ENCODE measurements at regions not wholly inside any gene's neighbourhood (a gene's known extent, or its start where the extent isn't known, plus 50 kb on each side); places are given as distances from the start of the nearest gene placed in this dataset.
"Not testable (repeated sequence)": the region's sequence is repeated elsewhere in the genome, so short reads cannot be mapped to it uniquely, and the experiment has no call there.

DNA sequence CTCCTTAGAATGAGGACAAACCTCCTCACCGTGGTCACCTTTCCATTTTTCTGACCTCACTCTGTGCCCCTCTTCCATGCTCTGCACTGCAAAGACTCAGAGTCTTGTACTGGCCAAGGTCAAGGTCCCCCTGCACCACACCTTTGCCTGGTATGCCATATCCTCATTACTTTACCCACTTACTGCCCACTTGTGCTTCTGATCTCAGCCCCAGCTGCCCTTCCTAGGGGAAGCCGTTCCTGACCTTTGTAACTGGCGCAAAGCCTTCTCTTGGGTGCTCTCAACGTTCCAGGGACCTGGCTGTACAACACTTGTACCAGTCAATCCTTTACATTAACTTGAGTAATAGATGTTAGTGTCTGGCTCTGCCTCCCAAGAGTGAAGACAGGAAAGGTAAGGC, 256.0 kb downstream of the SV2B start:
- TF ChIP-seq, protein P1, sequence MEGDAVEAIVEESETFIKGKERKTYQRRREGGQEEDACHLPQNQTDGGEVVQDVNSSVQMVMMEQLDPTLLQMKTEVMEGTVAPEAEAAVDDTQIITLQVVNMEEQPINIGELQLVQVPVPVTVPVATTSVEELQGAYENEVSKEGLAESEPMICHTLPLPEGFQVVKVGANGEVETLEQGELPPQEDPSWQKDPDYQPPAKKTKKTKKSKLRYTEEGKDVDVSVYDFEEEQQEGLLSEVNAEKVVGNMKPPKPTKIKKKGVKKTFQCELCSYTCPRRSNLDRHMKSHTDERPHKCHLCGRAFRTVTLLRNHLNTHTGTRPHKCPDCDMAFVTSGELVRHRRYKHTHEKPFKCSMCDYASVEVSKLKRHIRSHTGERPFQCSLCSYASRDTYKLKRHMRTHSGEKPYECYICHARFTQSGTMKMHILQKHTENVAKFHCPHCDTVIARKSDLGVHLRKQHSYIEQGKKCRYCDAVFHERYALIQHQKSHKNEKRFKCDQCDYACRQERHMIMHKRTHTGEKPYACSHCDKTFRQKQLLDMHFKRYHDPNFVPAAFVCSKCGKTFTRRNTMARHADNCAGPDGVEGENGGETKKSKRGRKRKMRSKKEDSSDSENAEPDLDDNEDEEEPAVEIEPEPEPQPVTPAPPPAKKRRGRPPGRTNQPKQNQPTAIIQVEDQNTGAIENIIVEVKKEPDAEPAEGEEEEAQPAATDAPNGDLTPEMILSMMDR (IDR thresholded peaks at IDR 0.05; ENCODE audit: low read depth, low read length, missing control alignments) = no peak
- DNase-seq (ENCODE audit: low read depth) = no peak
- no peak overlapping the region for H3K4me3 ChIP-seq (ENCODE audit: low read depth, low read length)

DNA sequence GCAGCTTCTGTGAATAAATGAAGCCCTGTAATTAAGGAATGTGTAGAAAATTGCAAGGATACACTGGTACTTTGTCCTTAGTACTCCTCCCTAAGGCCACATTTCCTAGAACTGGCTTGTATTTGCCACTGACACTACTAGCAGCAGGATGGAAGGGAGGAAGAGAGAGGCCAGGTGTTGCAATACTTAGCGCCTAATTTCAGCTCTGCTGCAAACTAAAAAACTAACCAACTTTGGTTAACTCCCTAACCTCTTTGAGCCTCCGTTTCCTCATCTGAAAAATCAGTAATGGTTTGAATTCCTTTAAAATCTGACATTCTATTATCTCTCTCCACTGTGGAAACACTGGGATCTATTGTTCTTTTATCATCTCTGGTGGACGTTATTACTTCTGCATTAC, 257.0 kb downstream of the SV2B start:
- TF ChIP-seq, protein P1 (IDR thresholded peaks at IDR 0.05; ENCODE audit: low read depth, low read length, missing control alignments) = no peak
- no peak overlapping the region for H3K4me3 ChIP-seq (ENCODE audit: low read depth, low read length)
- no peak for DNase-seq (ENCODE audit: low read depth)

DNA sequence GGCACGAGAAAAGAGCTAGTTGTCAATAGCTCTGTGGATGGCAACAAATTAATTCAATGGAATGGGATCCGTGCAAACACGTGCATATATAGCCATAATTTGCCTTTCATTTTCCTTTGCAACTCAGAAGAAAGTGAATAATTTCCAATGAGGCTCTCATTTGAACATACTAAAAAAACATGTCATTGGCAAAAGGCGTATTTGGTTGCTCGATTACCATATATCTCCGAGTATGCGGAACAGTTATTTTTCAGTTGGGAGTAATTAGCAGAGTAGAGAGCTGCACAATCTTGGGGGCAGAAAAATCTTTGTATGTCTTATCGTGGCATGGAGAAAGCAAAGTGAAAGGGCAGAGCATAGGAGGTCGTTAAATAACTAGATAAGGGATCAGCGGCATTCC, 257.4 kb downstream of the SV2B start:
- TF ChIP-seq, protein P1 (IDR thresholded peaks at IDR 0.05; ENCODE audit: low read depth, low read length, missing control alignments) = no peak
- DNase-seq (ENCODE audit: low read depth) = no peak
- H3K4me3 ChIP-seq (ENCODE audit: low read depth, low read length) = no peak overlapping the region

DNA sequence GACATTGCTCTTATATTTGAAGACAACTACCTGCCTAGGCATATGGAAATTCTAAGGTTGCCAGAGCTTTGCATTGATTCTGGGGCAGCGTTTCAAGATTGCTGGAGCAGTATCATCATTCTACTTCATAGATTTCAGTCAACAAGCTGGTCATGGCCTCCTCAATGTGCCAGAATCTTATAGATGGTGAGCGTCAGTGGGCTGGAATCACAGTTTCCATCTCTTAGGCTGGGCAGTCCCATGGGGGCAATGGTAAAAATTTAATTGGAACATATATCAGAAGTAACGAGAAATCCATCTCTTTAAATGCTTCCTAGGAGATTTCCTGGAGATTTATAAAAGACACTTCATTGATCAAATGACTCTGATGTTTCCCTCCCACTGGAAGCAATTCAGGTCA, 258.3 kb downstream of the SV2B start:
- TF ChIP-seq, protein P1 (IDR thresholded peaks at IDR 0.05; ENCODE audit: low read depth, low read length, missing control alignments) = no peak
- DNase-seq (ENCODE audit: low read depth) = no peak
- no peak overlapping the region for H3K4me3 ChIP-seq (ENCODE audit: low read depth, low read length)

DNA sequence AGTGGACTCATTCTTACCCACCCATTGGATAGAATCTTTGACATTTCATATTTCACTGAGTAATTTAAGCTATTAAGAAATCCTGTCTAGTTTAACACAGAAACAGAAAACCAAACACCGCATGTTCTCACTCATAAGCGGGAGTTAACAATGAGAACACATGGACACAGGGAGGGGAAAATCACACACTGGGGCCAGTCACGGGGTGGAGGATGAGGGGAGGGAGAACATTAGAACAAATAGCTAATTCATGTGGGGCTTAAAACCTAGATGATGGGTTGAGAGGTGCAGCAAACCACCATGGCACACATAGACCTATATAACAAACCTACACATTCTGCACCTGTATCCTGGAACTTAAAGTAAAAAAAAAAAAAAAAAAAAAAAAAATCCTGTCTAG, 261.6 kb downstream of the SV2B start:
- not testable (repeated sequence) for H3K4me3 ChIP-seq (ENCODE audit: low read depth, low read length); DNase-seq (ENCODE audit: low read depth)

DNA sequence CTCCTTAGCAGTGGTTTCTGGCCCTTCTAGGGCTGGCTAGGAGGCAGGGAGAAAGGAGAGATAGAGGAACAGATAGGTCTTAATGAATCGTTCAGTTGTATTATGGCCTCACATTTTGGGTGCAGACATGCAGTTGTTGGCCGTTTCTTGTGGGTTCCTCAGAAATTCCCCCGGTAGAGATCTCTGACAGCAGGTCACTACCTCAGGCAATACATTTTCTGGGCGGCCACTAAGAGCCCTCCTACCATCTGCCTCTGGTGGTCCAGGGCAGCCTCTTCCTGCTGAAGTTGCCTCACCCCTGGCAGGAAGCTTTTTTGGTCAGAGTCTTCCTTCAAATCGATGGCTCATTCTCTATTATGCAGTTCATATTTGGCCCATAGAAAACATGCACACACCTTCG, 266.1 kb downstream of the SV2B start:
- H3K4me3 ChIP-seq (ENCODE audit: low read depth, low read length) = no peak overlapping the region
- TF ChIP-seq, protein P1 (IDR thresholded peaks at IDR 0.05; ENCODE audit: low read depth, low read length, missing control alignments) = no peak
- DNase-seq (ENCODE audit: low read depth) = no peak

DNA sequence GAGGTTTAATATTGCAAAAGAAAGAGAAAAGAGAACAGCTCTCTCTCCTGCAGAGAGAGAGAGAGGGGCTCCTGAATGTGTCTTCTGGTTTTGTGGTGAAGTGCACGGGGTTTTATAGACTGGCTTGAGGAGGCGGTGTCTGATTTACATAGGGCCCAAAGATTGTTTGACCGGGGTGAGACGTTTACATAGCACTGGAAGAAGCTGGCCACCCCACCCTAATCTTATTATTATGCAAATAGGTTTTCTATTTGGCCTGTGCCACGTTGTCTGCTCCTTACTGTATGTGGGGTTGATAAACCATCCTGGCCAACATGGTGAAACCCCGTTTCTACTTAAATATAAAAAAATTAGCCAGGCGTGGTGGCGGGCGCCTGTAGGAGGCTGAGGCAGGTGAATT, 268.6 kb downstream of the SV2B start:
- TF ChIP-seq, protein P1 (IDR thresholded peaks at IDR 0.05; ENCODE audit: low read depth, low read length, missing control alignments) = no peak
- no peak for DNase-seq (ENCODE audit: low read depth)
- no peak overlapping the region for H3K4me3 ChIP-seq (ENCODE audit: low read depth, low read length)

DNA sequence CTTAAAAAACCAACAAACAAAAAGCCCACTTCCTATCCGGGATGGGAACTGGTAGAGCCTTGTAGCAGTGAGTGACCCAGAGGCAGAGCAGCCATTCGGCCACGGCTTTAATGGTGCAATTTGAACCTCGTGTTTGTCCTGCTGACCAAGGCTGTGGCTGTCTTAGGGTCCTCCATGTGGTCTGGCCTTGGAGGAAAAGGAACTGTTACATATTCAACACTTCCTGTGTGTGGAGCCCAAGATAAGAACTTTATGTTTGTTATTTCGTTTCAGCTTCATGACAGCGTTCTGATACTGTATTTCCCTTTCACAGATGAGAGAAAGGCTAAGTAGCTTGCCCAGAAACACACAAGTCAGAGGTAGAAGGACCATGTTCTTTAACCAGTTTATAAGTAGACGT, 269.8 kb downstream of the SV2B start:
- TF ChIP-seq, protein P1 (IDR thresholded peaks at IDR 0.05; ENCODE audit: low read depth, low read length, missing control alignments) = no peak
- DNase-seq (ENCODE audit: low read depth) = no peak

DNA sequence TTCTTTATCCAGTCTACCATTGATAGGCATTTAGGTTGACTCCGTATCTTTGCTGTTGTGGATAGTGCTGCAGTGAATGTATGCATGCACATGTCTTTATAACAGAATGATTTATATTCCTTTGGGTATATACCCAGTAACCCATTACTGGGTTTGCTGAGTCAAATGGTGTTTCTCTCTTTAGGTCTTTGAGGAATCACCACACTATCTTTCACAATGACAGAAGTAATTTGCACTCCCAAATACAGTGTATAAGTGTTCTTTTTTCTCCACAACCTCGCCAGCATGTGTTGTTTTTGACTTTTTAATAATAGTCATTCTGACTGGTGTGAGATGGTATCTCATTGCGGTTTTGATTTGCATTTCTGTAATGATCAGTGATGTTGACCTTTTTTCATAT, 271.3 kb downstream of the SV2B start:
- not testable (repeated sequence) for DNase-seq (ENCODE audit: low read depth); H3K4me3 ChIP-seq (ENCODE audit: low read depth, low read length)

More for the DNA sequence above, 269.8 kb downstream of the SV2B start:
- no peak overlapping the region for H3K4me3 ChIP-seq (ENCODE audit: low read depth, low read length)

Data from GM12864 (cell line).